Kidney (tissue), 13 donors: ENCODE measurements at regions not wholly inside any gene's neighbourhood (a gene's known extent, or its start where the extent isn't known, plus 50 kb on each side); places are given as distances from the start of the nearest gene placed in this dataset.

Experiments
- DNase-seq, 5 donors: peaks; one replicate each; pipeline ENCODE4 v3.0.0-alpha.2; 2013 to 2020
- FAIRE-seq: peaks from 2 replicates; lab custom pipeline; 2012; peaks lifted over from hg19 to GRCh38; lab: Jason Lieb, UNC
- H3K27ac ChIP-seq, 2 donors: one replicate each; pipeline ENCODE4 v1.7.0; 2013; ENCODE audit warnings: low read depth in 2 of 2, low read length in 2 of 2, inconsistent platforms in 1 of 2
- H3K27me3 ChIP-seq: one replicate; pipeline ENCODE4 v1.7.1; 2013; ENCODE audit warnings: low read length, inconsistent platforms; ENCODE audit not compliant: control insufficient read depth, insufficient read depth
- H3K36me3 ChIP-seq, 3 donors: one replicate each; pipeline versions ENCODE4 v1.7.0 to v1.7.1; 2013; ENCODE audit warnings: low read length in 3 of 3, control low read depth in 1 of 3, inconsistent platforms in 1 of 3; ENCODE audit not compliant: insufficient read depth in 3 of 3, control insufficient read depth in 2 of 3
- H3K4me1 ChIP-seq, 3 donors: one replicate each; pipeline versions ENCODE4 v1.7.0 to v1.7.1; 2013; ENCODE audit warnings: low read length in 3 of 3, inconsistent platforms in 1 of 3, low read depth in 1 of 3; ENCODE audit not compliant: control insufficient read depth in 2 of 3, insufficient read depth in 2 of 3
- H3K4me3 ChIP-seq, 3 donors: one replicate each; pipeline versions ENCODE4 v1.7.0 to v1.8.1; 2013; ENCODE audit warnings: low read length in 3 of 3, control low read depth in 1 of 3, inconsistent platforms in 1 of 3
- H3K9ac ChIP-seq, 3 donors: one replicate each; pipeline versions ENCODE4 v1.7.0 to v1.7.1; 2013; ENCODE audit warnings: low read length in 3 of 3, control low read depth in 1 of 3, inconsistent platforms in 1 of 3
- H3K9me3 ChIP-seq, 3 donors: one replicate each; pipeline versions ENCODE4 v1.7.0 to v1.7.1; 2013; ENCODE audit warnings: low read length in 3 of 3, control low read depth in 1 of 3, inconsistent platforms in 1 of 3; ENCODE audit not compliant: control insufficient read depth in 2 of 3, insufficient read depth in 1 of 3
- intact Hi-C: fragments of 100-400 bp; cut with DNase I; formaldehyde crosslinking; loops from one replicate; pipeline ENCODE4 v1.11.1; 2022
- TF ChIP-seq, protein P1 (sequence below): IDR thresholded peaks from 3 replicates; pipeline ENCODE4 v1.5.1; 2012; ENCODE audit warnings: mild to moderate bottlenecking, moderate library complexity, borderline replicate concordance; ENCODE audit not compliant: insufficient read depth; ENCODE audit errors: extremely low read depth
- donor health status: control.
- donor health status: control.
- donor health status: control.
- donor health status: control.
- donor health status: control.
- donor health status: DM: yes; HTN: yes; CAD: no.
- donor health status: Normal renal cell carcinoma (clear cell type).

DNA sequence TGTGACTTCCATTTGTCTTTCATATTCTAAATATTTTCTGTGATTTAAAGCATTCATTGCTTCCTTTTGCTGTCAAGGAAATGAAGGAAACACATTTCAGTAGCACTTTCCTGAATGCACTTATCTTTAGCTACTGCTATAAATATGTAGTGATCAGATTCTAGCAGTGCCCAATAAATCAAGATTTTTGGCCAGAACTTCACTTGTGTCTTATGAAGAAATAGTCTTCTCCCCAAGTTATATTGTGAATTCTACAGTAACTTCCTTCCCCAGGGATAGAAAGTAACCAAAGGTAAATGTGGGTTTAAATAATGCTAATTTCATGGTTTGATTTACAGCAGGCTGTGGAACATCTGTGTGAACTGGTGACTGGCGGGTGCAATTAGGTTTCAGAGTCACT is 77.9 kb downstream of the DMRT2 start:
- no peak for FAIRE-seq
- intact Hi-C loops: no loop called here
- Histone ChIP-seq H3K4me1 (no peaks in the 10 kb centered on the region), H3K9ac (no peak overlapping the region), H3K36me3 (no peaks in the 10 kb centered on the region), H3K27me3 (no peaks in the 10 kb centered on the region), H3K9me3 (no peaks in the 10 kb centered on the region), H3K27ac (no peak overlapping the region), H3K4me3 (no peak overlapping the region)
- TF ChIP-seq, protein P1, sequence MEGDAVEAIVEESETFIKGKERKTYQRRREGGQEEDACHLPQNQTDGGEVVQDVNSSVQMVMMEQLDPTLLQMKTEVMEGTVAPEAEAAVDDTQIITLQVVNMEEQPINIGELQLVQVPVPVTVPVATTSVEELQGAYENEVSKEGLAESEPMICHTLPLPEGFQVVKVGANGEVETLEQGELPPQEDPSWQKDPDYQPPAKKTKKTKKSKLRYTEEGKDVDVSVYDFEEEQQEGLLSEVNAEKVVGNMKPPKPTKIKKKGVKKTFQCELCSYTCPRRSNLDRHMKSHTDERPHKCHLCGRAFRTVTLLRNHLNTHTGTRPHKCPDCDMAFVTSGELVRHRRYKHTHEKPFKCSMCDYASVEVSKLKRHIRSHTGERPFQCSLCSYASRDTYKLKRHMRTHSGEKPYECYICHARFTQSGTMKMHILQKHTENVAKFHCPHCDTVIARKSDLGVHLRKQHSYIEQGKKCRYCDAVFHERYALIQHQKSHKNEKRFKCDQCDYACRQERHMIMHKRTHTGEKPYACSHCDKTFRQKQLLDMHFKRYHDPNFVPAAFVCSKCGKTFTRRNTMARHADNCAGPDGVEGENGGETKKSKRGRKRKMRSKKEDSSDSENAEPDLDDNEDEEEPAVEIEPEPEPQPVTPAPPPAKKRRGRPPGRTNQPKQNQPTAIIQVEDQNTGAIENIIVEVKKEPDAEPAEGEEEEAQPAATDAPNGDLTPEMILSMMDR: no peak
- peak in 2 of 5 donors; percentile 4 to 52 for DNase-seq

DNA sequence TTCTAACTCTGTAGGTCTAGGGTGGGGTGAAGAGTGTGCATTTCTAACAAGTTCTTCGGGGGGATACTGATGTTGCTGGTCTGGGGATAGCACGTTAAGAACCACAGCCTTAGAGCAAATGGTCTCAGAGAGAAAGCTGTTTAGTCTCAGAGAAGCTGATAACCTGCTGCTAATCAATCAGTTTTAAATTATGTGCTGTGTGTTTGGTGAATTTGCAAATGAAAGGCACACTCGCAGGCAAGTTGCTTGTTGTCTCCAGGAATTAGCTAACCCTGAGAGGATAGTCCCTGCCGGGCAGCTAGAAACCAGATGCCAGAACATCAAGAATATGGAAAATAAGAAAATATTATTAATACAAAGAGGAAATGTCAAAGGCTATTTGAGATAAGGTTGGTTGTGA is 79.2 kb downstream of the DMRT2 start:
- no peak overlapping the region for H3K27ac ChIP-seq
- FAIRE-seq (no peak), DNase-seq (no peak)
- no peaks in the 10 kb centered on the region for H3K9me3 ChIP-seq
- TF ChIP-seq, protein P1: no peak
- no peaks in the 10 kb centered on the region for H3K4me1 ChIP-seq
- no peaks in the 10 kb centered on the region for H3K27me3 ChIP-seq
- no peaks in the 10 kb centered on the region for H3K36me3 ChIP-seq
- intact Hi-C loops: no loop called here
- H3K9ac ChIP-seq: no peak overlapping the region
- no peak overlapping the region for H3K4me3 ChIP-seq

DNA sequence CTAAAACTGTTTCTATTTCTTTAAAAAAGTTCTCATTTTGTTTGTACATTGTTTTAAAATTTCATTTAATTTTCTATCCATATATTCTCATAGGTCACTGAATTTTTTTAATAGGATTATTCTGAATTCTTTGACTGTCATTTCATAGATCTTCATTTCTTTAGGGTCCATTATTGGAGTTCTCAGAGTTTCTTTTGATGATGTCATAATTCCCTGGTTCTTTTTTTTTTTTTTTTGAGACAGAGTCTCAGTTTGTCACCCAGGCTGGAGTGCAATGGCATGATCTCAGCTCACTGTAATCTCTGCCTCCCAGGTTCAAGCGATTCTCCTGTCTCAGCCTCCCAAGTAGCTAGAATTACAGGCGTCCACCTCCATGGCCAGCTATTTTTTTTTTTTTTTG is 89.9 kb downstream of the DMRT2 start:
- H3K36me3 ChIP-seq: no peaks in the 10 kb centered on the region
- intact Hi-C loops: no loop called here
- no peak for FAIRE-seq

More for the DNA sequence above, 89.9 kb downstream of the DMRT2 start:
- TF ChIP-seq, protein P1: no peak
- H3K9ac ChIP-seq: no peak overlapping the region
- H3K9me3 ChIP-seq: peaks cover 0 to 2% (median 0%) of the 10 kb centered on the region in 3 donors
- H3K4me3 ChIP-seq: no peak overlapping the region
- no peak overlapping the region for H3K27ac ChIP-seq
- no peaks in the 10 kb centered on the region for H3K4me1 ChIP-seq
- no peaks in the 10 kb centered on the region for H3K27me3 ChIP-seq
- DNase-seq: no peak
